ENCODE measurements at regions not wholly inside any gene's neighbourhood (a gene's known extent, or its start where the extent isn't known, plus 50 kb on each side); places are given as distances from the start of the nearest gene placed in this dataset.

GRCh38 chr11:8321876-8322275, 58.2 kb upstream of the LMO1 start:
- TF ChIP-seq, protein P1, sequence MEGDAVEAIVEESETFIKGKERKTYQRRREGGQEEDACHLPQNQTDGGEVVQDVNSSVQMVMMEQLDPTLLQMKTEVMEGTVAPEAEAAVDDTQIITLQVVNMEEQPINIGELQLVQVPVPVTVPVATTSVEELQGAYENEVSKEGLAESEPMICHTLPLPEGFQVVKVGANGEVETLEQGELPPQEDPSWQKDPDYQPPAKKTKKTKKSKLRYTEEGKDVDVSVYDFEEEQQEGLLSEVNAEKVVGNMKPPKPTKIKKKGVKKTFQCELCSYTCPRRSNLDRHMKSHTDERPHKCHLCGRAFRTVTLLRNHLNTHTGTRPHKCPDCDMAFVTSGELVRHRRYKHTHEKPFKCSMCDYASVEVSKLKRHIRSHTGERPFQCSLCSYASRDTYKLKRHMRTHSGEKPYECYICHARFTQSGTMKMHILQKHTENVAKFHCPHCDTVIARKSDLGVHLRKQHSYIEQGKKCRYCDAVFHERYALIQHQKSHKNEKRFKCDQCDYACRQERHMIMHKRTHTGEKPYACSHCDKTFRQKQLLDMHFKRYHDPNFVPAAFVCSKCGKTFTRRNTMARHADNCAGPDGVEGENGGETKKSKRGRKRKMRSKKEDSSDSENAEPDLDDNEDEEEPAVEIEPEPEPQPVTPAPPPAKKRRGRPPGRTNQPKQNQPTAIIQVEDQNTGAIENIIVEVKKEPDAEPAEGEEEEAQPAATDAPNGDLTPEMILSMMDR (IDR thresholded peaks at IDR 0.05 in 8 of 11, conservative IDR thresholded peaks at IDR 0.05 in 3 of 11) = no peak
- TF ChIP-seq POLR2A (IDR thresholded peaks at IDR 0.05) (no peak), POLR2AphosphoS5 (IDR thresholded peaks at IDR 0.05) (no peak)

All from spleen (tissue), 7 donors.